ENCODE measurements at regions not wholly inside any gene's neighbourhood (a gene's known extent, or its start where the extent isn't known, plus 50 kb on each side); places are given as distances from the start of the nearest gene placed in this dataset.
"Not testable (repeated sequence)": the region's sequence is repeated elsewhere in the genome, so short reads cannot be mapped to it uniquely, and the experiment has no call there.

GRCh38 chr2:138943470-138943869 lies 163.3 kb upstream of the NXPH2 start:
- DNase-seq (ENCODE audit: low spot score) = no peak

GRCh38 chr2:138942466-138942865 lies 162.3 kb upstream of the NXPH2 start:
- no peak for DNase-seq (ENCODE audit: low spot score)

- no peak for DNase-seq (ENCODE audit: low spot score)
Observed at GRCh38 chr2:138931284-138932256, 151.4 kb upstream of the NXPH2 start.

- no peak for DNase-seq (ENCODE audit: low spot score)
Observed at GRCh38 chr2:138930571-138930970, 150.4 kb upstream of the NXPH2 start.

GRCh38 chr2:138928374-138929021 lies 148.3 kb upstream of the NXPH2 start:
- DNase-seq (ENCODE audit: low spot score) = no peak

- DNase-seq (ENCODE audit: low spot score) = peak; percentile 13
Observed at GRCh38 chr2:138922973-138923563, 142.9 kb upstream of the NXPH2 start.

GRCh38 chr2:138919120-138919747 lies 139.0 kb upstream of the NXPH2 start:
- peak; percentile 6 for DNase-seq (ENCODE audit: low spot score)

GRCh38 chr2:138910427-138910826 lies 130.2 kb upstream of the NXPH2 start:
- DNase-seq (ENCODE audit: low spot score) = no peak

- DNase-seq (ENCODE audit: low spot score) = no peak
Observed at GRCh38 chr2:138906549-138906948, 126.4 kb upstream of the NXPH2 start.

GRCh38 chr2:138902239-138902871 lies 122.2 kb upstream of the NXPH2 start:
- DNase-seq (ENCODE audit: low spot score) = no peak

GRCh38 chr2:138901530-138901929 lies 121.3 kb upstream of the NXPH2 start:
- no peak for DNase-seq (ENCODE audit: low spot score)

GRCh38 chr2:138898855-138899254 lies 118.7 kb upstream of the NXPH2 start:
- no peak for DNase-seq (ENCODE audit: low spot score)

GRCh38 chr2:138897274-138897673 lies 117.1 kb upstream of the NXPH2 start:
- no peak for DNase-seq (ENCODE audit: low spot score)

GRCh38 chr2:138893746-138894145 lies 113.6 kb upstream of the NXPH2 start:
- no peak for DNase-seq (ENCODE audit: low spot score)

GRCh38 chr2:138881126-138881525 lies 100.9 kb upstream of the NXPH2 start:
- no peak for DNase-seq (ENCODE audit: low spot score)

GRCh38 chr2:138879931-138880330 lies 99.7 kb upstream of the NXPH2 start:
- no peak for DNase-seq (ENCODE audit: low spot score)

- no peak for DNase-seq (ENCODE audit: low spot score)
Observed at GRCh38 chr2:138877421-138877820, 97.2 kb upstream of the NXPH2 start.

- no peak for DNase-seq (ENCODE audit: low spot score)
Observed at GRCh38 chr2:138874251-138874650, 94.1 kb upstream of the NXPH2 start.

GRCh38 chr2:138872116-138872515 lies 91.9 kb upstream of the NXPH2 start:
- DNase-seq (ENCODE audit: low spot score) = not testable (repeated sequence)

GRCh38 chr2:138871312-138871711 lies 91.1 kb upstream of the NXPH2 start:
- no peak for DNase-seq (ENCODE audit: low spot score)

GRCh38 chr2:138867341-138867740 lies 87.2 kb upstream of the NXPH2 start:
- DNase-seq (ENCODE audit: low spot score) = peak; percentile 15
